Stimulated activated CD8-positive, alpha-beta memory T cell treated with anti-CD3 and anti-CD28 coated beads, Interleukin-12 subunit alpha, Interleukin-12 subunit beta, amount 100 ng/mL, for 24 hours (primary cell): ENCODE measurements at regions not wholly inside any gene's neighbourhood (a gene's known extent, or its start where the extent isn't known, plus 50 kb on each side); places are given as distances from the start of the nearest gene placed in this dataset.
"Not testable (repeated sequence)": the region's sequence is repeated elsewhere in the genome, so short reads cannot be mapped to it uniquely, and the experiment has no call there.

ENCODE experiments used
- DNase-seq: peaks from one replicate; pipeline ENCODE4 v3.0.0-alpha.2; 2020; ENCODE audit errors: extremely low read depth

DNA sequence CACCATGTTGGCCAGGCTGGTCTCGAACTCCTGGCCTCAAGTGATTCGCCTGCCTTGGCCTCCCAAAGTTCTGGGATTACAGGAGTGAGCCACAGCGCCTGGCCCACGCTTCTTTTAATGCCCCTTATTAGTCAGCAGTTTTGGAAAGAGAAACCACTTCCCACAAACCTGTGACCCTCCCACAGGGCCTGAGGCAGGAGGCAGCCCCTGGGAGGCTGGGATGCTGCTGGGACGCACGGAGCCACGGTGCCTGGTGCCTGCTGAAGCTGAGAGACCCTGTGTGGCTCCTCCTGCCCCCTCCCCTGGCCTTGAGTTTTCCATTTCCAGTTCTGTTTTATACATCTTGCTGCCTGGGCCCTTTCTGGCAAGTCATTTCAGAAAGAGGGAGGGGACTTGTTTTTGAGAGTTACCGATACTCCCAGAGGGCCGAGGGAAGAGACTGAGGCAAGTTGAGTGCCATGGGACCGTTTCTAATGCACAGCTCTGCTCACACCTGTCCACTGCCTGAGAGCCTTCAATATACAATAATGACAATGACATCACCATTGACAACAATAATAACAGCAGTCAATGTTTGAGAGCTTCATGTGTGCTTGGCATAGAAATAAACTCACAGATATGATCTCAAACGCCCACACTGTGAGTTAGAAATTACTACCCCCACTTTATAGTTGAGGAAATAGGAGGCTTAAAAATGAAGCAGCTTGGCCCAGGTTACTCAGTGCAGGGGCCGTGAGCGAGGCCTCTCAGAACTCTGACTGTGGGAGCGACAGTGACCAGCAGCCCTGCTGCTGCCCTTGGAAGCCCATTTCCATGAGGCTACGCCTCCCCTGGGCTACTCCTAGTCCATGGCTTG is 78.1 kb upstream of the YWHAQ start:
- DNase-seq = no peak

DNA sequence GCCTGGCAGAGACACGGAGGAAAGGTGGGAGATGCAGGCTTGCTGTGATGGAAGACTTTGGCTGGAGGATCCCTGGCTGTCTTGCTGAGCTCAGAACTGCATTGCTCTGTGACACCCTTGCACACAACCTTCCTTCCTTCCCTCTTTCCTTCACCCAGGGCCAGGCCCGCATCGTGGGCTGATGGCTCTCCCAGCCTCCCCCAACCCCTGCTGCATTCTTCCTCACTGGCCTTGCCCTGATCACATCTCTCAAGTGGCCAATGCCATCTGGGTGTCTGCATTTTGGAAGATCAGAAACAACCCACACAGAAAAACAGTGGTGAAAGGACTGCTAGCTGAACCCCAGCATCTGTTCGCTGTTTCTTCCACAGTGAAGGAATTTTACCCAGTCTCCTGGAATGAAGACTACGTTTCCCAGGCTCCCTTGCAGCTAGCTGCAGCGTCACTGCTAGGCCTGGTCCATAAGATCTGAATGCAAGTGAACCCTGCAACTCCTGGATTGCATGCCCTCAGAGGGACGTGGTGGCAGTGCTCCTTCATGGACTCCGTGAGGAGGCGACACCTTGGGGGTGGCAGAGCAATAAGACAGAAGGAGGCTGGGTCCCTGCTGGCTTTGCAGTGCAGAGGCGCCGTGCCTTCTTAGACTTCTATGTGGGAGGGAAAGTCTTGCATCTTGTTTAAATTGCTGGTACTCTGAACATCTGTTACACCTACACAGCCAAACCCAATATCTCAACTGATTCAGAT is 78.9 kb upstream of the YWHAQ start:
- DNase-seq = no peak

DNA sequence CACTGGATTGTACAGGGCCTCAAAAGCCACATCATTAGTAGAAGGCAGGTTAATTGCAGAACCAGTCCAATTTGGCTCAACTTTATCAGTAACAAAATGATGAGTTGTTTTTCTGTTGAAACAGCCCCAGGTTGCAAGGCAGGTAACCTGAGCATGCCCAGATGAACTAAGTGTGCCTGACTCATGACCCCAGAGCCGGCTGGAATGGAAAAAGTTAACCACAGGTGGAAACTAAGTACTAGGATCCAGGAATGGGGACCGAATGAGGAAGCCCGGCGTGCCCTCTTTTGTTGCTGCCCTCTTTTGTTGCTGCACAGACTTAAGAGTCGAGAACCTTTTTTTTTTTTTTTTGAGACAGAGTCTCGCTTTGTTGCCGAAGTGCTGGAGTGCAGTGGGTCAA is 79.5 kb upstream of the YWHAQ start:
- no peak for DNase-seq

DNA sequence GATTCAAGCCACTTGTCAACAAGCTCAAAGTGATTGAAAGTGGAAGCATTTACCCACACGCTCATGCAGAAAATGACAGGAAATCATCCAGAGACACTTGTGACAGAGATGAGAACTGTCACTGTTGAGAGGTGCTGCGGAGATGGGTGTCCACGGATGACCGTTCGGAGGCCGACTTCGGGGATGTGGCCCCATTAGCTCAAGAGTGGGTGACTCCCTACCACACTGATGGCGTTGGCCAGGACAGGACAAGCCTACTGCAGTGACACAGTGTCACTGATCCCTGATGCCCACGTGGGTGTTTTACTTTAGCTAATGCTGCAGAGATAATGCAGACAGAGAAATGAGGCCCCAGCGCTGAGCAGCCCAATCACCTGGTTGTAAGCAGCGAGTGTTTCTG is 81.5 kb upstream of the YWHAQ start:
- DNase-seq = no peak

DNA sequence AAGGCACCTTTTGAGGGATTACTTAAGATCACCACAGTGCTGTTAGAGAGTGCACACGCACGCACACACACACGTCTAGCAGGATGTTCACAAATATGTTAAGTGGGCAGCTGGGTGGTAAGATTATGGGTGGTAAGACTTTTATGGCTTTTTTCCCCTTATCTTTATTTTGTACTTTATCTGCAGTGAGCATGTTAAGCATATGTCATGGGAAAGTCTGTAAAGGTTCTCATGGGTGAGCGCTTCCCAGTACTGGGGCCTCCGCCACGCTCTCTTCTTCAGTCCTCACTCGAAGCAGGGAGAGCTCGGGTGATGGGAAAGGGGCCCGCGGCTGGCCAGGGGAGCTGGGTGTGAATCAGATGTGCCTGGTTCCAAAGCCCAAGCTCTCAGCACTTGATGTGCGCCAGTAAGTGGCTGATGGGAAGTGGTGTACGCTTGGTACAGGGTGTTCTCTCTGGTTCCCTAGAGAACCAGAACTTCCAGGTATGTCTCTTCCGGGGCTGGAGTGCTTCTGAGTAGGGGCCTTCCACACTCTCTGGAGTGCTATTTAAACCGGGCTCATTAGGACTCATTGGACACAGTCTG is 83.9 kb upstream of the YWHAQ start:
- DNase-seq = no peak

DNA sequence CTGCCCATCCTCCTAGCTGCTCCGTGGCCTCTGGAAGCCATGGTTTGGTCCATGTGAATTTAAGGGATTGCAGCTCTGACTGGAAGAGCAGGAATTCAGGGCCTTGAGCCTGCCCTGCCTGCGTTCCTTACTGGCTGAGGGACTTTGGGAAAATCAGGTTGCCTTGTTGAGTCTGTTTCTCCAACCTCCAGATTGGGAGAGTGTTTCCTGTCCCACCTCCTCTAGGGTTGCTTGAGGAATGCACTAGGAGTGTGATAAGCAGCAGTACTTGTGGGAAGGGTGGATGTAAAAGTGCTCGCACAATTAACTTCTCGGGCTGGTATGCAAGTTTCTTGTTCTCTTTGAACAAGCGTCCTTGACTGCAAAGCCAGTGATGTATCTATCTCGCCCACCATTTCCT is 84.4 kb upstream of the YWHAQ start:
- DNase-seq = no peak

DNA sequence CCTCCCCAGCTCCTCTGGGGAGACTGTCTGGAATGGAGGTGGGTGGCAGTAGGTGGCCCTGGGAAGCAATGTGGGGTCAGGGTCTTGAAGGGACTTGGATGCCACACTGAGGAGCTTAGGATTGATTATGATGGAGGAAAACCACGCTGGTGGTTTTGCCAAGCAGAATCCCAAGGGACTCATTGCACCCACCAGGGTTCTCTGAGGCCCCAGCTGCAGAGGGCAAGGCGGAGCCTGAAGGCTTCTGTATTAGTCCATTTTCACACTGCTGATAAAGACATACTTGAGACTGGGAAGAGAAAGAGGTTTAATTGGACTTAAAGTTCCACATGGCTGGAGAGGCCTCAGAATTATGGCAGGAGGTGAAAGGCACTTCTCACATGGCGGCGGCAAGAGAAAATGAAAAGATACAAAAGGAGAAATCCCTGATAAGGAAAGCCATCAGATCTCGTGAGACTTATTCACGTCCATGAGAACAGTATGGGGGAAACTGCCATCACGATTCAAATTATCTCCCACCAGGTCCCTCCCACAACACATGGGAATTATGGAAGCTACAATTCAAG is 87.2 kb upstream of the YWHAQ start:
- no peak for DNase-seq

DNA sequence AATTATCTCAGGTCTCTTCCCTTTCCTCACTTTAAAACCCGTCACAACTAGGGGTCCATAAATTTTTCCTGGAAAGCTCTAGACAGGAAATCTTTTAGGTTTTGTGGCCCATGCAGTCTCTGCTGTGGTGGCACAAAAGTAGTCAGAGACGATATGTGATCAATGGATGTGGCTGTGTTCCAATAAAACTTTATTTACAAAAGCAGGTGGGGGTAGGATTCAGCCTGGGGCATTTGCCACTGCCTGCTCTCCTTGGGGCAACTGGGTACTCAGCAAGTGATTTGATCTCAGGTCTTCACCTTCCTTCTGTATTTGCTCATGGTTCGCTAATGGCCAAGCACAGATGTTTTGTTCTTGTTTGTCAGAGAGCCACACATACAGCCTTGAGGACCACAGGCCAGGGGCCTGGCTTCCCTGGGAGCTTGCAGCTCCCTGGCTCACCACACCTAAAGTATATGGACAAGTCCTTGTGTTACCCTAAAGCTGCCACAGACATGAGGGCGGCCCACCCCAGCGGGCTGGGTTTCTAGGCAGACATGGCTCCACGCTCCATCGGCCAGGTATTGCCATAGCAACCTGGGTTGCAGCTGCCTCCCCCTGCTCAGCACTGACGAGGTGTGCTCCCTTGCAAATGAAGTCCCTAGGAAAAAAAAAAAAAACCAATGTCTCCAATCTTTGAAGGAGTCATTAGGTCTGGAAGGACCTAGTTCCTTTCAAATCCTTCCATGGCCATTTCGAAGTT is 89.7 kb upstream of the YWHAQ start:
- DNase-seq = no peak

DNA sequence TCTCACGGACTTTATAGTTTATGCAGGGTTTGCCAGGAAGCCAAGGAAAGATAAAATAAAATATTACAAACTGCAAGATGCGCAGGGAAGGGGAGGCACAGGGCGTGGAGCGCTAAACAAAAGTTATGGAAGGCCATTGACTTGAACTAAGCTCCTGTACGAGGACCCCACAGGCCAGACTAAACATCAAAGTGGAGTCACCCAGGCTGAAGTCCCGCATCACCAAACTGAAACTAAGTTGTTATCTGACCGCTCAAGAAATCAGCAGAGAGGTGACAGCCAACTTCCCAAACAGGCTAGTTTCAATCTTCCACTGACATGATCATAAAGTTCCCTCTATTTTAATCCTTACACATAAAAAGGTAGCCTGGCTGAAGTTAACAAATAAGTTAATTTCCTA is 90.5 kb upstream of the YWHAQ start:
- DNase-seq = no peak

DNA sequence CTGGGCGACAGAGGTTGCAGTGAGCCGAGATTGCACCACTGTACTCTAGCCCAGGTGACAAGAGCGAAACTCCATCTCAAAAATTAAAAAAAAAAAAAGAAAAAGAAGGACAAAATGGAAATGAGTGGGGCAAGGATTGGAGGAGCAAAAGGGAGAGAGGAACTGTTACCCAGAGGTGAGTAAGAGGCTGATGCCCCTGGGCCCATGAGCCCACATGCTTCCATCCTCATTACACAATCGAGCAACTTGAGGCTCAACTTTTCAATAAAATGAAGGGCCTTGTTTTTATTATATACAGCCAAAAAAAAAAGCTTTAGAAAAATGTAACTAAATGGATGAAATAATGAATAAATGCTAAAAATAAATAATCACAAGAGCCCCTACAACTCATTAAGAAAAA is 91.7 kb upstream of the YWHAQ start:
- DNase-seq = no peak

DNA sequence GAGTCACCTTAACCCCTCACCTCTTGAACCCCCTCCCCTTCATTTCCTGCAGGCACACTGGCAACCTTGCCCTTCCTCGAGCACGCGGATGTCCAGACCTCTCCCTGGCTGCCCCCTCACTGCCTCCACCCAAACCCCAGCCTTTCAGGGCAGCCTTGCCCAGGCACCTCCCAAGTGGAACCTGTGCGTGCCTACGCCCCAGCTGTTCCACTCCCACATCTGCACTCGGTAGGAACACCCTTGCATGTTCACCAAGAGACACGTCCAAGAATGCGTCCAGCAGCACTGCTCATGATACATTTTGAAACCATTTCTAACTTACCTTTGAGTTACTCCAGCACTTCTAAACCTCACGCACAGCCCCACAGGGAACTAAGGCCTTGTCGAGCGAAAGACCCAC is 93.8 kb upstream of the YWHAQ start:
- DNase-seq = no peak

DNA sequence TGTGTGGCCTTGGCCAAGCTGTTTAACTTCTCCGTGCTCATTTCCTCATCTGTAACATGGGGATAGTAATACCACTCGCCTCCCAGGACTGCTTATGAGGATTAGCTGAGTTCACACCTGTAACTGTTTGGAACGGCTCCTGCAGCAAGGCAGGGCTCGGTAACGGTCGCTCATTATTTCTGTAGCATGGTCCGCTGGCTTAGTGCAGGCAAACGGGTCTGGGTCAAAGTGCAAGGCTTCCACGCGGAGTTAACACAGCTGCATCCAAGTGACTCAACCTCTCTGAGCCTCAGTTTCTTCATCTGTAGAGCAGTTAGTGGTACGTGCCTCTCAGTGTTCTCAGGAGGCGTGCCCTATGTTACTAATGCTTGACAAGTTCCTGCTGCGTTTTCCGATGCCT is 94.3 kb upstream of the YWHAQ start:
- no peak for DNase-seq

DNA sequence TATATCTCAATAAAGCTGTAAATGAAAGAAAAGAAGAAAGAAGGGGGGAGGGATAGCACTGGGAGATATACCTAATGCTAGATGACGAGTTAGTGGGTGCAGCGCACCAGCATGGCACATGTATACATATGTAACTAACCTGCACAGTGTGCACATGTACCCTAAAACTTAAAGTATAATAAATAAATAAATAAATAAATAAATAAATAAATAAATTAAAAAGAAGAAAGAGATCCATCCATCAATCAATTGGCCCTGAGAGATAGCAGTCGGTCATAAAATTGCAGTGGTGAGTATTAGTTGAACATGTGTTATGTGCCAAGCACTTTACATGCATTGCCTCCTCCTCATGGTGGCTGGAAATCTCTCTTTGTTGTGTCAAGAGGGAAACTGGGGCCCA is 95.2 kb upstream of the YWHAQ start:
- not testable (repeated sequence) for DNase-seq

DNA sequence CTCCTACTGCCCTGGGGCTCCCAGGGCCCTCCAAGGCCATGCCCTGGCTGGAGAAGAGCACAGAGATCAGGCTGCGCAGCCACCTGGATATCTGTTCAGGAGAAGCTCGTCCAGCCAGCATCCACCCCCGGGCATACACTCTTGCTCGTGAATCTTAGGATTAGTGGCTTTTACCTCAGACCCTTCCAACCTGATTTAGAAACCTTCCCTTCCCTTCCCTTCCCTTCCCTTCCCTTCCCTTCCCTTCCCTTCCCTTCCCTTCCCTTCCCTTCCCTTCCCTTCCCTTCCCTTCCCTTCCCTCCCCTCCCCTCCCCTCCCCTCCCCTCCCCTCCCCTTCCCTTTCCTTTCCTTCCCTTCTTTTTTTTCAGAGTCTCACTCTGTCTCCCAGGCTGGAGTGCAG is 99.7 kb upstream of the YWHAQ start:
- DNase-seq = not testable (repeated sequence)

DNA sequence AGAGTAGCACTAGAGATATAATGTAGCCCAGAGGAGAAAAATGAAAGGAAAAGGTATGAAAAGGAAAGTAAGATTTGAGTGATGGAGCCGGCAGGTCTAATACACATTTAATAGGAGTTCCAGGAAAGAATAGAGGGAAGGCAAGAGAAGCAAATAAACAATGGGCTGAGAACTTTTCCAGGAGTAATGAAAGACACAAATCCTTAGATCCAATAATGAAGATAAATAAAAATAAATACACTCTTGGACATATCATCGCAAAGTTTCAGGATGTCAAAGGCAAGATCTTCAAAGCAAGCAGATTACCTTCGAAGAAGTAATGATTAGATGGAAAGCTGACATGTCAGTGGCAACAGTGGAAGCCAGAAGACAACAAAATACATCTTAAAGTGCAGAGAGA is 102.0 kb upstream of the YWHAQ start:
- no peak for DNase-seq

DNA sequence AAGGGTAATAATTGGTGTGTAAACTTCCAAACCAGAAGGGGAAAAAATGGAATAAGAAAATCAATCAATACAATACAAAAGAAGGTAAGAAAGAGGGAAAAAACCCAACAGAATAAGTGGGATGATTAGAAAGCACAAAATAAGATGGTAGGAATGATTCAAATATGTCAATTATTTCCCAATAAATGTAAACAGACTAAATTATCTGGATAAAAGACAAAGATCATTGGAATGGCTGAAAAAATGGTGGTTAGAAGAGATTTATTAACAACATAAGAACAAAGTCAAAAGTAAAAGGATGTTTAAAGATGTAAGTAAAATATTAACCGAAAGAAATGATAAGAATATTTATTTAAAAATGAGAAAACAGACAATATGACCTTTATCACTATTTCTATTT is 103.5 kb upstream of the YWHAQ start:
- DNase-seq = no peak

DNA sequence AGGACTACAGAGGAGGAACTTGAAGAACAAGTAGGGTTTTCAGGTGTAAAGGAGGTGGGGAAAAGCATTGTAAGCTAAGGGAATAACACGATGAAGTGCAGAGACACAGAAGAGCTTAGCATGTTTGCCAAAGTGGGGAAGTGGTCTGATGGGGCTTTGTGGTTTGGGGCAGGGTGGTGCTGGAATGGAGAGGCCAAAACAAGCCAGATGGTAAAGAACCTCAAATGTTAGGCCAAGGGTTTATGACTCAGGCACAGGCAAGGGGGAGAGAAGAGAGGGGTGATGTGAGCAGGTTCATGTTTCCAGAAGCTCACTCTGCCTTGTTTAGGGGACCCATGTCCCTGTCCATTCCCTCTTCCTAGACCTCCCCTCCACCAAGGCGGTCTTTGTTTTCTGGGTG is 104.5 kb upstream of the YWHAQ start:
- no peak for DNase-seq

DNA sequence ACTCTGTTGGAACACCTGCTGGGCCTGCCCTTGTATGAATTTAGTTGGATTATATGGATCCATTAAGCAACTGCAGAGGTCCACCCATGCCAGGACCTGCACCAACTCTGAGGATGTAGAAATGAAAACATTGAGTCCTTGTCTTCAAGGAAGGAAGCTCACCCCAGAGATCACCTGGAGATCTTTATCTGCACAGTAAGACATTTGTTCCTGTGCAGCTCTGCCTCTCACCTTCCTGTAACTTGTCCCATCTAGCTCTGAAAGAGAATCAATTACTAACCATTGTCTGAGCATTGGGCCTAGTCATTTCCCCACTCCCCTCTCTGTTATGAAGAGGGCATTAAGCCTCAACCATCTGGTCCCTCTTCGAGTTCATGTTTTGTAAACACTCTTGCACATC is 105.2 kb upstream of the YWHAQ start:
- DNase-seq = no peak

DNA sequence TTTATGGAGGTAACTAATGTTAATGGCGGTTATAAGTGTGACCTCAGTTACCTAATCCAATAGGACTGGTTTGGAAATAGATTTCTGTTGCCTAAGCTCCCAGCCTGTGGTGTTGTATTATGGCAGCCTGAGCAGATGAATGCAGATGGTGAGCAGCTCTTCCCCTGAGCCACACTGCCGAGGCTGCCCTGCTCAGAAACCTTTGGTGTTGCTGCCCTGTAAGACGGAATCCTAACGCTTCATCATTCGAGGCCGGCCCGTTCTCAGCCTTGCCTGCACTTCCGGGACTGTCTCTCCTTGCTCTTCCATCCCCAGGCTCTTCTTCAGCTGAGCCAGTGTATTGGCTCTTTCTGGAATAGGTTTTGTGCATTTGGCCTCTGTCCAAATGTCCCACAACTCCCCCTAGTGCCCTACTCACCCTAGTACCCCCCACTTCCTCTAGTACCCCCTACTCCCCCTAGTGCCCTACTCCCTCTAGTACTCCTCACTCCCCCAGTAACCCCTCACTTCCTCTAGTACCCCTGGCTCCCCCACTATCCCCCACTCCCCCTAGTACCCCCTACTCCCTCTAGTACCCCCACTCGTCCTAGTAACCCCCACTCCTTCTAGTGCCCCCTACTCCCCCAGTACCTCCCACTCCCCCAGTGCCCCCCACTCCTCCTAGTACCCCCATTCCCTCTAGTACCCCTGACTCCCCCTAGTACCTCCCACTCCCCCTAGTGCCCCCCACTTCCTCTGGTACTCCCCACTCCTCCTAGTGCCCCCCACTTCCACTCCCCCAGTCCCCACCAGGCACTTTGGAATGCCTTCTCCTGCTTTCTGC is 106.0 kb upstream of the TAF1B start:
- no peak for DNase-seq

DNA sequence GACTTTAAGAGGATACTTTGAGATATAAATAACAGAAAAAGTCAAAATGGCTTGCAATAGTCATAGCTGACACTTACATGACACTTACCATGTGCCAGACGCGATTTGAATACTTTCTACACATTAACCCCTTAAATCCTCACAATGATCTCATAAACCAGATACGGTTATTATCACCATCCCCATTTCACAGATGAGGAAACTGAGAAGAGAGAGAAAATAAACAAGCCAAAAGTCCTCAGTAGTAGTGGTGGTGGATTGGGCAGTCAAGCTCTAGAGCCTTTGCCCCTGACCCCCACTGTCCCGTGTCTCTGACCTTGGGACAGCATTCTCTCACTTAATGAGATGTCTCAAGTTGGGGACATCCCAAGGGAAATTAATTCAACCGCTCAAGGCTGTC is 105.2 kb upstream of the TAF1B start:
- no peak for DNase-seq
